HG03469 (cell line): ENCODE measurements at regions not wholly inside any gene's neighbourhood (a gene's known extent, or its start where the extent isn't known, plus 50 kb on each side); places are given as distances from the start of the nearest gene placed in this dataset.

Source experiments
- ATAC-seq: cut with Tn5 transposase; IDR thresholded peaks from one replicate; pipeline ENCODE4 v1.9.1; 2021; ENCODE audit warnings: mild to moderate bottlenecking, moderate library complexity, moderate number of reproducible peaks; ENCODE audit not compliant: unreplicated experiment

DNA sequence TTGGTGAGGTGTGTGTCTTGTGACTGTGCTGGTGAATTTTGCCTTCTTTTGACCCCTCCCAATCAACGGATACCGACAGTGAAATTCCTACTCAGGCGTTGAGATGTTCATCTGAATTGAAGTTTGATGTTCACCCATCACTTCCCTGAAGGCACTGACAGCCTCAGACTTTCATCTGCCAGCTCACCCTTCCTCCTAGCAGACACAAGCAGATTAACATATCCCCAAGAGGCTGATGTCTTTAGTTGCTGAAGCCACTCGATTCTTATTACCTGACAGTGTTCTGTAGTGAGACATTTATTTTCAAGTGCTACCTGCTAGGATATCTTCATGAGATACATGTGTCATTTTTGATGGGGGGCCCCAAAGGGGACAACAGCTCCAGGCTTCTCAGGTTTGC lies 1330.1 kb upstream of the PIK3C3 start:
- ATAC-seq: no peak

DNA sequence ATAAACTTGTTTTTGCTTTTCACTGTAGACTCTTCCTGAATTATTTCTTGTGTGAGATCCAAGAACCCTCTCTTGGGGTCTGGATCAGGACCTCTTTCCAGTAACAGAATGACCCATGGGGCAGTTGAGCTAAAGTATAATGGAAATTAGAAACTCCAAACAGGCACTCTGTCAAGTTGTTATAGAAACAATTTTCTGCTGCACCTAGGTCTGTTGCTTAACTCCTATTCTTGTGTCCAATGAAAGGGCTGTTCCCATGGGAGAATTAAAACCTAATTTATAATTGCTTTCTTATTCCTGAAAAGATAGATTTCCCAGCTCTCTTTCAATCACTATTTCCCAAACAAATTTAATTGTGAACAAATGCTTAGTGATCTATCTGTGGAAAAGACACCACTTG lies 1341.3 kb upstream of the PIK3C3 start:
- no peak for ATAC-seq

DNA sequence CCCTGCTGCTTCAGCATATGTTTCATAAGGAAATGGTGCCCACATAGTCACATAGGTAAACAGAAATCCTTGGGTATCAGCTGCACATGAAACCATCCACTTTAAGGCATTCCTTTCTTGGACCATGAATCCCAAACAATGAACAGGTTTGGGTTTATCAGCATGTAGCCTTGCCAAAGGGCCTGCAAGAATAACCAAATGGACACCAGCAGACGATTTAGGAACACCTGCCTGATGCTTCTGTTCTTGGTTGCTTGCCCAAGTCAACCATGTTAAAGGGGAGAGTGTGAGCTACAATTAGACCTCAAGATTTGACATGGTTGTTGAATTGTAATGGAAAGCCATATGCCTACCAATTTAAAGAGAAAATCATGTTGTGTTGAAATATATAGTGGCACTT lies 1342.7 kb upstream of the PIK3C3 start:
- ATAC-seq: no peak

DNA sequence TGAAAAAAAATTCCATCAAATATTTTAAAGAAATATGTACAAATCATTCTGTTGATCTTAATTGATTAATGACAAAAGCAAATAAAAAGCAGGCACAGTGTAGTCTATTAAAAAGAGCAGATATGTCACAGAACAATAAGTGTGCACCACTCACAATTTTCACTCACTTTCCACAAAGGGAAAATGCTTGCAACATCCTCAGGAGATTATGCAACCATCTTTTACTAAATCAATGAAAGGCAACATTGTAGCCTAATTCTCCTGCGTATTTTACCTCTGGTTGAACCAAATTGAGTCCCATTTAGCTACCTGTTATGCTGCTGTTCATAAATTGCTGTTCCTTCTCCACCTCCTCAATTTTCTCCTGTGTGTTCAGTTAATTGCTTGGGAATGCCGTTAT lies 1346.8 kb upstream of the PIK3C3 start:
- no peak for ATAC-seq

DNA sequence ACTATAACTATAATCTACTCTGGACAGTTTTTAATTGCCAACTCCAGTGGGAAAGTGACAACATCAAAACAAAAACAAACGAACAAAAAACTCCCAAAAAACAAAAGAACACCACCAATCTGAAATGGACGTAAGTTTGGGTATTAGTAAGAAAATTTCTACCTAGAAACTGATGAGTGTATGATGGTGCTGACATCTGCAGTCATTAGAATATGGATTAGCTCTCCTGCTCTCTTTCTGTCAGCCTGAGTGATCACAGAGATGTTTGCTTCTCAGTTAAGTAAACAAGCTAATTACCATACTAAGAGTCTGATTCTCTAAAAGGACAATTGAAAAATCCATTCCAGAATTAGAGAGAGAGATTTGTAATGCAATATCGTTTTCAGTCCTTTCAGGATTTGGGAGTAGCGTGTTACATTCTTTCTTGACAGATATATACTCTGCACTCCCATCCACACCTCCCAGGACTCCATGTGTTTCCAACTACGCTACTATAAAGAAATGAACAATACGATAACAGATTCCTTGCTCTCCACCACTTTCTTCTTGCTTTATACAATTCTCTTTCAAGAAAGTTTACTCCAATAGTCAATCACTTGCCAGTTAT lies 1347.4 kb upstream of the PIK3C3 start:
- no peak for ATAC-seq

DNA sequence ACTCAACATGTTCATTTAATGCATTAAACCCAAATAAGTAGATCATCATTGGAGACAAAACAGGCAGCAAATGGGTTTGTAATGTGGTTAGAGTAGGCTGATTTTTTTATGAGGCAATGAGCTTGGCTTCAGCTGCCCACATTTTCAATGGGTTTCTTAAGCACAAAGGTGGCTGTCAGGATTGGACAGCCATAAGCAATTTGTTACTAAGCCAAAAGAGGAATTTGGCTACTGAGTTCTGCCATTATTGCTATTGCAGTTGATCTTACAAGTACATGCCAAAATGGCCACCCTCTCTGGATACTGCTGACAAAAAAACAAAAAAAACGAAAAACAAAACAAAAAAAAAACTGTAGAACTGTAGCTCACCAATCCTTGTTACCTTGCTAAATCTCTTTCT lies 1348.0 kb upstream of the PIK3C3 start:
- ATAC-seq: no peak

DNA sequence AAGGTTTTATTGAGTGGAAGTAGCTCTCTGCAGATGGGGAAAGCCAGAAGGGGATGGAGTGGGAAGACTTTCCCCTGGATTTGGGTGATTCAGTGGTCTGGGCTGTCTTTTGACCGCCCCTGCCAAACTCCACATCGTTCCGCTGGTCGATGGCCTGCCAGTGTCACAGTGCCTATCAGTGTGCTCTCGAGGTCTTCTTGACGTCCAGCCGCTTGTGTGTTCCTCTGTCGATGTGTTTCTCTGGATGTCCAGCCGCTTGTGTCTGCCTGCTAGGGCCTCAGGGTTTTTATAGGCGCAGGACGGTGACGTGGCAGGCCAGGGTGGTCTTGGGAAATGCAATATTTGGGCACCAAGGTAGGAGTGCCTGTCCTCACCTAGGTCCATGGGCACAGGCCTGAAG lies 1371.4 kb upstream of the PIK3C3 start:
- ATAC-seq: no peak

DNA sequence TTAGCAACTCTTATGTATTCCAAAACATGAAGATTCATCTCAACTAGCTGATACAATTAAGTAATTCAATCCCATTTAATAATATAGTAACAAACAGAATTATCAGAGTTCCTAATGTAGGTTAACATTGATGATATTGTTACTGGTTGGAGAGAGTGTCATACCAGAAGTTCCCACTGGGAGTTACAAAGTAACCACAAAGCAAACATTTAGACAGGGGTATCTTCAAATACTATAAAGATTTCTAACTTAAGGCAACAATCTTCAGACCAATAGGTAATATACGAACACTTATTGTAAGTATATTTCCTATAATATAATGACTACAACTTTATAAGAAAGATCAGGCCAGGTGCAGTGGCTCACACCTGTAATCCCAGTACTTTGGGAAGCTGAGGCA lies 1372.9 kb upstream of the PIK3C3 start:
- no peak for ATAC-seq

DNA sequence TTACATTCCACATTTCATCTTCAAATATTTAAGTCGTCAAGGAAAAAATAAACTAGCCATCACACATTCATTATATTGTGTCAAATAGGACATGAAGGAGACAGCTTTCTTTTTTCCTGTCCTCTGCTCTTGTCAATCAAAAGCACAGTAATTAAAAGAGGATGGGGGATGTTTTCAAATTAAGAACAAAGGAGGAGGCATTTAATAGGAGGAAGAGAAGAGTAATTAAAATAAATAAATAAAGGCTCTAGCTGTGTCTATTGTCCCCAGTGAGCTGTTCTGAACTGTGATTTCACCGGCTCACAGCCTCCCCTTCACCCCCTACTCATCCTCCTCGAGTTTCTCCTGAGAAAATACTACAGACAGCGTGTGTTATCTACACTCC lies 1377.1 kb upstream of the PIK3C3 start:
- no peak for ATAC-seq

DNA sequence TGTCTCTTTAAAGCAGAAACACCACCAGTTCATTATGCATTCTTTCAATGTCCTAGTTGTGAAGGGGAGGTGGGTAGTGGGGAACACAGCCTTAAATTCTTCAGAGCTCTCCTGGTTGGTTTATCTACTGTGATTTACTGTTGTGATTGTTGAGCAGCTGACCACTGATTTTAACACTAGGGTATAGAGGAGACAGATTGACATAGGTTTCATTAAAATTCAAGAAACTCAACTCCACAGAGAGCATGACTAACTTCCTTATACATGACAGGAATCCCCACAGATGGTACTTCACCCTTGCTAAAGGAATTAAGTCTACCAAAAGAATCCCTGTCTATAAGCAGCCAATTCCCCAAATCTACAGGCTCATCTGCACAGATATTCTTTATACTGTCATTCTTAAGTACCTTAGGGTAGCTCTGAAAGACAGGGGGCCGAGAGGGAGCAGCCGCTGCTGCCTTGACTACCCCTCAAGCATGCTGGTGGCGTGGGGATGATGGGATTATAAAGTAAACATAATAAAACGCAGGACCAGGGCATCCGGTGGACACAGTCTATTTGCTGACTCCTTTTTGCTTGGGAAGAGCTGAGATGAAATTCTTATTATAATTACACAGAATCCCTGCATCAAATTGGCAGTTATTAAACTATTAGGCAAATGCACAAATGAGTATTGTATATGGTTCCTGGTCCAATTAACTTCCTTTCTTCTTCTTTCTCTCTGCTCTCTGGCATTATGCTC lies 1377.6 kb upstream of the PIK3C3 start:
- no peak for ATAC-seq

DNA sequence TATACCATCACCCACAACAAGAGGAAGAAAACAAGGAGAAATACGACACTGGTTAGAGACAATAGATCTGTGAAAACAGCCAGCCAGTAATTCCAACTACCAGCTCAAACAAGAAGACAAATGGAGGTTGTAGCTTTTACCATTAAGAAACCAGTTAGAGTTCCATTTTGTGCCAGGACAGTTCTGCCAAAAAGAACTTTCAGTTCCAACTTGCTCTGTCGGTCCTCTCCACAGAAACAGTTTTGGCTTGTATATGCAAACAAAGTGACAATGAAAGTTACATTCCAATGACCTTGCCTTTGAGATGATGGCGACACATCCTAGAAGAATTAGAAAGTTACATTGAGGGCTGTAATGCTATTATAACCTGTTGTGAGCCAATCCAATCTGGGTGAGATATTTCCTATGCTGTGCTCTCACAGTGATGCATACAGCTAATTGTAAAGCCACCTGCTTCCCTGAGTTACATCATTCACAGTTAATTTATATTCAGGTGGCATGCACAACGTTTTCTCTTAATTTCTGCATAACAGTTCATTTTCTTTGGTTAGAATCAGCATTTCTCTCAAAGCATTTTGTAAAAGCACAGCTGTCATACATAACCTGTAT lies 1378.4 kb upstream of the PIK3C3 start:
- no peak for ATAC-seq

DNA sequence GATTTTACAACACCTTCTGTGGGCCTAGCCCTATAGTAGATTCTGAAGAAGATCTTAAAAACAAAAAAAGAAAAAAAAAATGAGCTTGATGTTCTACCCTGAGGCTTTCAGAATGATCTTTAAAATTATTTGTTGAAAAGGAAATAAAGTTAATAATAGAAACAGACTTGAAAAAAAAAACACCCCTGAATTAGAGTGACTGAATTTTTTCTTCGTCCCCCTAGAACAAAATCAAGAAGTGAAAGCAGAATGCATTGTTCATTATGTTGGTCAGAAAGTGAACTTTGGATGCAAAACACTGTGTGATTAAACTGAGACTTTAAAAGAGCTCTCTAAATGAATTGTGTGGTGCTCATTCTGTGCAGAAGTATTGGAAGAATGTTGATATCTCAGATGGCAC lies 1384.4 kb upstream of the PIK3C3 start:
- ATAC-seq: no peak

DNA sequence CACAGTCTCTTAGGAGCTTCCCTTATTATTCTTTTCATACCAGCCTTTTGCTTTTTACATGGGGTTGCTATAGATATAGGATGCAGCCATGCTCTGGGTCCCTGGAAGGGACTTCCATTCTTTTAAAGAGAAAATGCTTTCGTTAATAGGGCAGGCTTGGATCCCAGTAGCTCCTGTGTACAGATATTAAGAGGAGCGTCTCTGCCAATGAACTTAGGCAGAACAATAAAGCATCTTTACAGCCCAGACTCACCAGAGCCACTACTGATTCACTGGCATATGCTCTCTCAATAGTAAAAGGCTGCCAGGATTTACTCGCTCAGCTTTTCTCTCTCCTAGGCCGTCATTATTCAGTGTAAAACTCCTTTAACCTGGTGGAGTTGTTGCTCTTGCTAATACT lies 1385.4 kb upstream of the PIK3C3 start:
- no peak for ATAC-seq

DNA sequence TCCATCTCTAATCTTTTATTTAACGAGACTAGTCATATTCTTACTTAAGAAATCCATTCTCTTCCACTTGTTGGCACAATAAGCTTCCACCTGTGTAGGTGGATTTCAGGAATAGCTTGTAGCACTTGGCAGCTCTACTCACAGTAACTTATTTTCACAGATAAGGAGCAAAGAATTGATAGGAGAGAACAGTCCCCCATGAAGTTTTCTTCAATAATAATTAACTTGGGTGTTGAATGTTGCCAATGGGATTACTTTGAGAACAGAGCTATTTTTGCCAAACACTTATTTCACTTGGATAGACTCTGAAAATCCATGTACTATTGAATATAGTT lies 1388.6 kb upstream of the PIK3C3 start:
- ATAC-seq: no peak

DNA sequence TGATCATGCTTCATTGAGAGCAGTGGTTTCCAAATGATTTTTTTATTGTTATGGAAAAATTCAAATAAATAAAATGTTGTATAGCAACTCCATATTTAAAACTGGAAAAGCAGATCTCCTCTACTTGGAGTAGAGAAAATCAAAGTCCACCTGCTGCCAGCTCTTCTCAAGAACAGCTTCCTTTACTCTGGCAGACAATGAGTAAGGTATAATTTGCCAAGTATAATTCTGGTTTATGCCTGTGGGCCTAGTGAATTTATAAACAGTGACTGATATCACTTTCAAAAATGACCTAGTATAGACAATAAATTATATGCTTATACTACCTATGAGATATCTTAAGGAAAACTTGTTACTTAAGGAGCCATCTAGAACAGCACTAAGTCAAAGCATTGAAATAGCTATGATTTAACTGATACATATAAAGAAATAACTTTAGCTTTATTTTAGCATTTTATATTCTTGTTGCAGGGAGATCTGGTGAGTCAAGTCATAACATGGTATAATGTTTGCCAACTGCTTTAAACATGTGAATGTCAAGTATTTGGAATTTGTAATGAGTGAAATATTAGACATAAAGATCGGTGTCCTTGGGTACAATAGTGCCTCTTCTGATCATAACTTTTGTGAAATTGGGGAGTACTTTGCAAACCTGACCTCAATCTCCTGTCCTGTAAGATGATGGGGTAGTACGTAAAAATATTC lies 1389.1 kb upstream of the PIK3C3 start:
- ATAC-seq: no peak

DNA sequence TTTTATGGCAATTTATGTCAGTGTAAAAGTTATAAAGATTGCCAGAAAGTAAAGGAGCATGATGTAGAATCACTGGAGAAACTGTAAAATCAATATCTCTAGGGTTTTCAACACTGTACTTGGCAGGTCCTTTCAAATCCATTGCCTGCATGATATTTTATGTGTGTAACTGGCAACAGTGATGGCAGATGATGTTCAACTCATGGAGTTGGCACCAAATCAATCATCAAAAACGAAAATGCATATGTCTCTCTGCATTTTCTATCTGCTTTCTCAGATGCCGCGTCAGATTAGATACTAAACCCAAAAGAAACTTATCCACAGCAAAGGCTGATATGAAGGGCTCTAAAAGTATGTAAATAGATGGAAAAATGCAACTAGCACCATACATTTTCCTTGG lies 1395.5 kb upstream of the PIK3C3 start:
- ATAC-seq: no peak

DNA sequence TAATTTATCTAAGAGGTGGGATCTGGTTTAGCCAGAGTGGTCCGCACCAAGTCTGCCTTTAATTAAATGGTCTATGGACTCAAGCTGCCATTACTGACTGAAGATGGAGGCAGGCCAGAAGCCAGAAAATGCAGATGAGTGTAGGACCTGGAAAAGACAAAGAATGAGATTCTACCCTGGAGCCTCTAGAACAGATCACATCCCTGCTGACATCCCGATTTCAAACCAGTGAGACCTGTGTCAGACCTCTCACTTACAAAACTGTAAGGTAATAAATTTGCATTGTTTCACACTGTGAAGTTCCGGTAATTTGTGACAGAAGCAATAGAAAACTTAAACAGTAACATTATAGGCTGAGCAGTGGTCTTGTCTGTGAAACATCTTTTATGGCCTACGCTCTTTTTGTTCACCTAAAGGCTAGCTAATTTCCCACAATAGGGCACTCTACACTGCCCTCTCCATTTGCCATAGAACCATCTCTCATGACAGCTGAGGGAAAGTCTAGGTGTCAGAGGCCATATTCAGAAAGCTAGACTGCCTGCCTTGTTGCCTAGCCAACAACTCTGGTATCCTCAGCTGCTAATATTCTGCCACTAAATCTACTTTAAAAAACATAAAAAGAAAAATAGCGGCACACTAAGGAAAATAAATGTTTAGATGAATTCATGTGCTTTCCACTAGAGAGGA lies 1396.2 kb upstream of the PIK3C3 start:
- no peak for ATAC-seq

DNA sequence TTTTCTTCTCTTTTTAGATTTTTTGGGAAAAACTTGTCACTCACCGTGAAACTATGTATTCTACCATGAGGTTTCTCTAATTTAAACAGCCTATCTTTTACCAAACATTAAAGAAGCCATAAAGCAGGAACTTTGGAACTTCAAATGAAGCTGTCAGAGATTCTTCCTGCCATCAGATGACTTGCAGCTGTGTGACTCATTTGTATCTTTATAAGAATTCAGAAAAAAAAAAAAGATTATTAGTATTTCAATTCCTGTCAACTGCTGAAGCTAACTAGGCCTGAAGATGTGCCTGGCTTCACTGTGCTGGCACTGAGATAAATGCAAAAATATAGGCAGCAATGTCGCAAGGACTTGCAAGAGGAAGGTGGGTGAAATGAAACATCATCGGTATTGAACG lies 1399.1 kb upstream of the PIK3C3 start:
- no peak for ATAC-seq

DNA sequence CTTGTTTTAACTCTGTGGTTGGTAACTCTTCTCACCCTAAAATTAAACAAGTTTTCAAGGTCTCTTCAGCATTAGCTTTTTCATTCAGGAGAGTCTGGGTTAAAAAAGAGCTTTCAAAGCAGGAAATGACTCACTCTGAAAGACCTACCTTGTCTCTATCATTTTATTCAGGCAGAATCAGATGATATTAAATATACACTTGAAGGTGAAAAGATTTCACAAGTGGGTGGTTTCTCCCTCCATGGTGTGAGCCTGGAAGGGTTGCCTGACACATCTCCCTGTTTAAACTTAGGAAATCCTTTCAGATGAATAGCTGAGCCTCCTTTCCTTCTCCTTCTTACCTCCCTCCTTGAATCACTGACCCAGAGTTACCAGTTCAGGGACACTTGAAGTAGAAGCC lies 1402.0 kb upstream of the PIK3C3 start:
- no peak for ATAC-seq

DNA sequence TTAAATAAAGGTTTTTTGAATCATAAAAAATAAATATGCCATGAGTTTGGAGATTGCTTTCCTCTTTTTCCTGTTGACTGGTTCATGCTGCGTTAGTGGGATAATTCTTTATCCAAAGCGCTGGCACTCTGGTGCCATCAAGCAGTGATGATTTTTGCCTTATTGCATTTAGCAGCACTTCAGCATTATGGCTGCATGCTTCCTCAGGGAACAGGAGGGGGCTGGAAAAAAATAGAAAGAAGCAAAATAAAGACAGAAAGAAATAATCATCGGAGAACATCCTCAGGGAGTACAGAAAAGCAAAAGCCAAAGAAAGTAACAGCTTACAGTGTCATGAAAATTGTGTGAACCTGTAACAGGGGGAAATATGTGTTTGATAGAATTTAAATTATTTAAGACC lies 1408.2 kb upstream of the PIK3C3 start:
- ATAC-seq: no peak

DNA sequence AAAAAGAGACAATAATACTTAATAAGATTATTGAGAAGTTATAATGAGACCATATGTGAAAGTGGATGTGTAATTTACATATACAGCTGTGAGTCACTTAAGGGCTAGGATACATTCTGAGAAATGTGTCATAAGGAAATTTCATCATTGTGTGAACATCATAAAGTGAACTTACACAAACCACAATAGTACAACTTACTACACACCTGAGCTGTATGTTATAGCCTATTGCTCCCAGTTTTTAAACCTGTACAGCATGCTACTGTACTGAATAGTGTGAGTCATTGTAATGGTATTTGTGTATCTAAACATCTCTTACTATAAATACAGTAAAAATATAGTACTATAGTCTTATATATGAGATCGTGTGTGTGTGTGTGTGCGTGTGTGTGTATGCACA lies 1420.3 kb upstream of the PIK3C3 start:
- no peak for ATAC-seq

DNA sequence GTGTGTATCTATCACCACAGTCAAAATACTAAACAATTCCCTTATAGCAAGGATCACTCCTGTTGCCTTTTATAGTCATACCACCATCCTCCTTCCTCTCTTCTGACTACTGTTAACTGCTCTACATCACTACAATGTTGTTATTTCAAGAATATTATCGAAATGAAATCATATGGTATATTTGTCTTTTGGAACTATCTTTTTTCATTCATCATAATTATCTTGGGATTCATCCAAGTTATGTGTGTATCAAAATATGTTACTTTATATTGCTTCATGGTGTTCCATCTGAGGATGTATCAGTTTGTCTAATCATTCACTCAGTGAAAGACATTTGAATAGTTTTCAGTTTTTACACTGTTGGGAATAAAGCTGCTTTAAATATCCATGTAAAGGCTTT lies 1423.0 kb upstream of the PIK3C3 start:
- no peak for ATAC-seq
